ENCODE measurements at regions not wholly inside any gene's neighbourhood (a gene's known extent, or its start where the extent isn't known, plus 50 kb on each side); places are given as distances from the start of the nearest gene placed in this dataset.

DNA sequence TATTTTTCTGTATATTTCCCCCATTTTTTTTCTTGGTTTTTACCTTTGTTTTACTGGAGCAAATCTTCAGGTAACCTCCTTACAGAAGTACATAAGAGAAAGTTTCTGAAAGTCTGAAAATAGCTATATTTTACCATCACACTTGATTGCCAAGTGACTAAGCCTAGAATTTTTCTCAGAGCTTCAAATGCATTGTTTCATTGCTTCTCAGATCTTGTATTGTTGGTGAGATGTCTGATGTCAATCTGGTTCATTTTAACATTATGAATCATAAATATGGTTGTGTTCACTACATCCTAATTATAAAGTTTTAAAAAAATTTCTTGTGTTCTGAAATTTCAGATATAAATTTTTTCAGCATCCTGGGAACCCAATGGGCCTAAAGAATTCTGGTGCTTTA is 228.2 kb downstream of the AHR start:
- TF ChIP-seq, protein P1, sequence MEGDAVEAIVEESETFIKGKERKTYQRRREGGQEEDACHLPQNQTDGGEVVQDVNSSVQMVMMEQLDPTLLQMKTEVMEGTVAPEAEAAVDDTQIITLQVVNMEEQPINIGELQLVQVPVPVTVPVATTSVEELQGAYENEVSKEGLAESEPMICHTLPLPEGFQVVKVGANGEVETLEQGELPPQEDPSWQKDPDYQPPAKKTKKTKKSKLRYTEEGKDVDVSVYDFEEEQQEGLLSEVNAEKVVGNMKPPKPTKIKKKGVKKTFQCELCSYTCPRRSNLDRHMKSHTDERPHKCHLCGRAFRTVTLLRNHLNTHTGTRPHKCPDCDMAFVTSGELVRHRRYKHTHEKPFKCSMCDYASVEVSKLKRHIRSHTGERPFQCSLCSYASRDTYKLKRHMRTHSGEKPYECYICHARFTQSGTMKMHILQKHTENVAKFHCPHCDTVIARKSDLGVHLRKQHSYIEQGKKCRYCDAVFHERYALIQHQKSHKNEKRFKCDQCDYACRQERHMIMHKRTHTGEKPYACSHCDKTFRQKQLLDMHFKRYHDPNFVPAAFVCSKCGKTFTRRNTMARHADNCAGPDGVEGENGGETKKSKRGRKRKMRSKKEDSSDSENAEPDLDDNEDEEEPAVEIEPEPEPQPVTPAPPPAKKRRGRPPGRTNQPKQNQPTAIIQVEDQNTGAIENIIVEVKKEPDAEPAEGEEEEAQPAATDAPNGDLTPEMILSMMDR (IDR thresholded peaks at IDR 0.05; ENCODE audit: insufficient read depth, low read length, poor library complexity, severe bottlenecking), result no peak
- no peak for TF ChIP-seq EZH2phosphoT487 (conservative IDR thresholded peaks at IDR 0.05; ENCODE audit: low read length)
